AG04450 (cell line): ENCODE measurements at regions not wholly inside any gene's neighbourhood (a gene's known extent, or its start where the extent isn't known, plus 50 kb on each side); places are given as distances from the start of the nearest gene placed in this dataset.

Source experiments
- CTCF ChIA-PET: fragments of 300-600, 350-600 bp; formaldehyde crosslinking; extraction: SDS; loops from one replicate; lab custom pipeline; 2022; ENCODE audit warnings: antibody characterized with exemption, inconsistent platforms; lab: Charles Lee
- POLR2A ChIA-PET: fragments of 350-600 bp; formaldehyde crosslinking; extraction: SDS; loops from one replicate; lab custom pipeline; 2021; ENCODE audit warnings: antibody characterized with exemption, inconsistent platforms; lab: Yijun Ruan, JAX
- DNase-seq: peaks from one replicate; pipeline ENCODE4 v3.0.0-alpha.2; 2011; ENCODE audit warnings: low read depth, low spot score
- H3K27ac ChIP-seq: one replicate; pipeline ENCODE4 v1.5.1; 2012; ENCODE audit warnings: low read depth, low read length, control low read depth
- H3K27me3 ChIP-seq: one replicate; pipeline ENCODE4 v1.6.0; 2012; ENCODE audit warnings: low read length; ENCODE audit not compliant: control insufficient read depth, insufficient read depth
- H3K4me3 ChIP-seq: 2 replicates; pipeline ENCODE4 v1.5.1; 2011; ENCODE audit warnings: mild to moderate bottlenecking, low read depth, low read length, control low read depth
- H3K9me3 ChIP-seq: 2 replicates; pipeline ENCODE4 v1.5.1; 2012; ENCODE audit warnings: low read length; ENCODE audit not compliant: control insufficient read depth, insufficient read depth
- CTCF ChIP-seq: IDR thresholded peaks from 2 replicates; pipeline ENCODE4 v1.5.1; 2011; ENCODE audit warnings: low read depth, low read length, control low read depth, inconsistent platforms

GRCh38 chrX:3169421-3169820 lies 128.2 kb downstream of the ARSF start:
- DNase-seq: no peak
- Histone ChIP-seq H3K27ac (no peak overlapping the region), H3K9me3 (no peaks in the 10 kb centered on the region), H3K4me3 (no peak overlapping the region), H3K27me3 (no peaks in the 10 kb centered on the region)
- CTCF ChIA-PET: no interaction called here
- POLR2A ChIA-PET: no interaction called here
- no peak for TF ChIP-seq CTCF

GRCh38 chrX:3167771-3168170 lies 126.5 kb downstream of the ARSF start:
- POLR2A ChIA-PET: no interaction called here
- Histone ChIP-seq H3K27ac (no peak overlapping the region), H3K9me3 (no peaks in the 10 kb centered on the region), H3K4me3 (no peak overlapping the region), H3K27me3 (no peaks in the 10 kb centered on the region)
- TF ChIP-seq CTCF: no peak
- no peak for DNase-seq
- CTCF ChIA-PET: no interaction called here

- no peak overlapping the region for H3K27ac ChIP-seq
- CTCF ChIA-PET: interaction anchor here (1.3 kb wide), 1 partner anchor 49 kb away, joined by 4 read pairs; no protein-coding TSS in a partner anchor
- no peak for DNase-seq
Observed at GRCh38 chrX:3166670-3167455, 125.6 kb downstream of the ARSF start.

GRCh38 chrX:3165808-3166207 lies 124.5 kb downstream of the ARSF start:
- DNase-seq: no peak
- no peak overlapping the region for H3K4me3 ChIP-seq
- CTCF ChIA-PET: interaction anchor here (1.3 kb wide), 1 partner anchor 48 kb away, joined by 4 read pairs; no protein-coding TSS in a partner anchor
- H3K27ac ChIP-seq: no peak overlapping the region
- H3K9me3 ChIP-seq: no peaks in the 10 kb centered on the region
- no peaks in the 10 kb centered on the region for H3K27me3 ChIP-seq
- POLR2A ChIA-PET: no interaction called here
- TF ChIP-seq CTCF: no peak

More at GRCh38 chrX:3166670-3167455, 125.6 kb downstream of the ARSF start:
- TF ChIP-seq CTCF: no peak
- no peaks in the 10 kb centered on the region for H3K9me3 ChIP-seq
- H3K27me3 ChIP-seq: no peaks in the 10 kb centered on the region
- POLR2A ChIA-PET: no interaction called here
- no peak overlapping the region for H3K4me3 ChIP-seq
